Smooth muscle cell (in vitro differentiated cells): ENCODE measurements at regions not wholly inside any gene's neighbourhood (a gene's known extent, or its start where the extent isn't known, plus 50 kb on each side); places are given as distances from the start of the nearest gene placed in this dataset.

Experiments
- DNase-seq: peaks from one replicate; lab custom pipeline; 2025; ENCODE audit not compliant: unreplicated experiment; lab: John Stamatoyannopoulos, UW
- H2AFZ ChIP-seq: fragments of 200-600 bp; sonication (generic); 2 replicates; pipeline ENCODE4 v1.6.0; 2016; ENCODE audit warnings: antibody characterized with exemption, low read depth, mild to moderate bottlenecking
- H3F3A ChIP-seq: fragments of 200-600 bp; sonication (generic); 2 replicates; pipeline ENCODE4 v1.6.0; 2017; ENCODE audit warnings: antibody characterized with exemption, low read depth
- H3K27ac ChIP-seq: fragments of 200-600 bp; sonication (generic); 2 replicates; pipeline ENCODE4 v1.5.1; 2016; ENCODE audit warnings: low read depth, mild to moderate bottlenecking
- H3K27me3 ChIP-seq: fragments of 200-600 bp; sonication (generic); 2 replicates; pipeline ENCODE4 v1.6.1; 2016; ENCODE audit warnings: low read depth, mild to moderate bottlenecking
- H3K36me3 ChIP-seq: fragments of 200-600 bp; sonication (generic); 2 replicates; pipeline ENCODE4 v1.5.1; 2016; ENCODE audit warnings: low read depth
- H3K4me1 ChIP-seq: fragments of 200-600 bp; sonication (generic); 2 replicates; pipeline ENCODE4 v1.5.1; 2016; ENCODE audit warnings: low read depth
- H3K4me2 ChIP-seq: fragments of 200-600 bp; sonication (generic); 2 replicates; pipeline ENCODE4 v1.6.0; 2016; ENCODE audit warnings: mild to moderate bottlenecking
- H3K4me3 ChIP-seq: fragments of 200-600 bp; sonication (generic); 2 replicates; pipeline ENCODE4 v1.5.1; 2016; ENCODE audit warnings: mild to moderate bottlenecking
- H3K79me2 ChIP-seq: fragments of 200-600 bp; sonication (generic); 2 replicates; pipeline ENCODE4 v1.6.0; 2016; ENCODE audit warnings: low read depth, mild to moderate bottlenecking
- H3K9ac ChIP-seq: fragments of 200-600 bp; sonication (generic); 2 replicates; pipeline ENCODE4 v1.6.0; 2016; ENCODE audit warnings: low read depth
- H3K9me3 ChIP-seq: fragments of 200-600 bp; sonication (generic); replicated peaks from 2 replicates; pipeline ENCODE4 v1.5.1; 2016; ENCODE audit warnings: low read depth
- H4K20me1 ChIP-seq: fragments of 200-600 bp; sonication (generic); 2 replicates; pipeline ENCODE4 v1.6.0; 2016; ENCODE audit warnings: low read depth
- CTCF ChIP-seq: fragments of 200-600 bp; sonication (generic); IDR thresholded peaks from 2 replicates; pipeline ENCODE4 v1.5.1; 2017; ENCODE audit warnings: borderline replicate concordance, mild to moderate bottlenecking, antibody characterized with exemption; ENCODE audit not compliant: insufficient read depth, poor library complexity, severe bottlenecking
- WGBS: methylation state at CpG from one replicate; pipeline ENCODE4 v1.1.7; 2016; ENCODE audit warnings: low lambda C conversion rate; 5-methylcytosine and 5-hydroxymethylcytosine counted together

- Histone ChIP-seq H3K4me3 (no peak overlapping the region), H3K4me2 (no peak overlapping the region), H3F3A (no peaks in the 10 kb centered on the region), H3K36me3 (no peaks in the 10 kb centered on the region), H3K79me2 (no peaks in the 10 kb centered on the region), H3K4me1 (peaks cover 2% of the 10 kb centered on the region), H3K27me3 (no peaks in the 10 kb centered on the region), H3K27ac (no peak overlapping the region), H3K9ac (no peak overlapping the region), H4K20me1 (no peaks in the 10 kb centered on the region), H2AFZ (no peak overlapping the region), H3K9me3 (no peaks in the 10 kb centered on the region)
- TF ChIP-seq CTCF = no peak
- no peak for DNase-seq
- WGBS = 82% methylated on average over 6 of the region's 6 CpGs
These were observed 509.1 kb downstream of the INHBA start for GRCh38 chr7:41193738-41194282.

- no peaks in the 10 kb centered on the region for H3K79me2 ChIP-seq
- H3K36me3 ChIP-seq = no peaks in the 10 kb centered on the region
- DNase-seq = no peak
- WGBS = 50% methylated on average over 2 of the region's 2 CpGs
- H3K4me2 ChIP-seq = peak overlapping the region; percentile 49
- no peaks in the 10 kb centered on the region for H3K9me3 ChIP-seq
- H3K27ac ChIP-seq = peak overlapping the region; percentile 88
- peaks cover 9% of the 10 kb centered on the region for H3K4me1 ChIP-seq
- no peak for TF ChIP-seq CTCF
- H2AFZ ChIP-seq = peak overlapping the region; percentile 21
- H4K20me1 ChIP-seq = no peaks in the 10 kb centered on the region
- H3F3A ChIP-seq = no peaks in the 10 kb centered on the region
- H3K4me3 ChIP-seq = no peak overlapping the region
- no peaks in the 10 kb centered on the region for H3K27me3 ChIP-seq
- peak overlapping the region; percentile 3 for H3K9ac ChIP-seq
These were observed 512.3 kb downstream of the INHBA start for GRCh38 chr7:41190581-41190980.

- H3K4me2 ChIP-seq = peak overlapping the region; percentile 49
- H3K4me1 ChIP-seq = peaks cover 9% of the 10 kb centered on the region
- DNase-seq = no peak
- peak overlapping the region; percentile 45 for H3K9ac ChIP-seq
- H3K79me2 ChIP-seq = no peaks in the 10 kb centered on the region
- H3F3A ChIP-seq = no peaks in the 10 kb centered on the region
- no peaks in the 10 kb centered on the region for H3K36me3 ChIP-seq
- 10% methylated on average over 2 of the region's 2 CpGs for WGBS
- peak overlapping the region; percentile 88 for H3K27ac ChIP-seq
- no peak overlapping the region for H2AFZ ChIP-seq
- H4K20me1 ChIP-seq = no peaks in the 10 kb centered on the region
- no peak overlapping the region for H3K4me3 ChIP-seq
- no peaks in the 10 kb centered on the region for H3K27me3 ChIP-seq
- H3K9me3 ChIP-seq = no peaks in the 10 kb centered on the region
- TF ChIP-seq CTCF = no peak
These were observed 513.0 kb downstream of the INHBA start for GRCh38 chr7:41189866-41190265.
